Psoas muscle (tissue), 7 donors: ENCODE measurements at regions not wholly inside any gene's neighbourhood (a gene's known extent, or its start where the extent isn't known, plus 50 kb on each side); places are given as distances from the start of the nearest gene placed in this dataset.

ENCODE experiments used
- ATAC-seq, 4 donors: fragments of 200-7000 bp; cut with Tn5 transposase; one replicate each; pipeline ENCODE4 v1.9.1; 2020; ENCODE audit warnings: moderate library complexity in 3 of 4, mild to moderate bottlenecking in 2 of 4
- DNase-seq, 2 donors: peaks; one replicate each; pipeline ENCODE4 v3.0.0-alpha.2; 2020
- H3K27ac ChIP-seq: fragments of 200-600 bp; one replicate; pipeline ENCODE4 v1.8.0; 2022
- H3K27me3 ChIP-seq, 3 donors: fragments of 200-600 bp in 1 of 3; one replicate each; pipeline versions ENCODE4 v1.6.1 to v1.8.0; 2013 to 2022; ENCODE audit warnings: low read length in 2 of 3, mild to moderate bottlenecking in 2 of 3, moderate library complexity in 1 of 3; ENCODE audit not compliant: insufficient read depth in 3 of 3
- H3K36me3 ChIP-seq, 2 donors: fragments of 200-600 bp in 1 of 2; one replicate each; pipeline versions ENCODE4 v1.6.1 to v1.8.0; 2013 to 2022; ENCODE audit warnings: low read depth in 1 of 2, mild to moderate bottlenecking in 1 of 2, moderate library complexity in 1 of 2; ENCODE audit not compliant: insufficient read depth in 1 of 2
- H3K4me1 ChIP-seq: fragments of 200-600 bp; one replicate; pipeline ENCODE4 v1.8.0; 2022
- H3K4me3 ChIP-seq: fragments of 200-600 bp; one replicate; pipeline ENCODE4 v1.8.0; 2022; ENCODE audit warnings: mild to moderate bottlenecking
- H3K9me3 ChIP-seq: fragments of 200-600 bp; one replicate; pipeline ENCODE4 v1.8.0; 2022
- WGBS, 3 donors: extraction: QIAGEN DNeasy Blood & Tissue Kit; methylation state at CpG; one replicate each; pipeline versions ENCODE4 v1.1.6 to v1.1.7; 2013; 5-methylcytosine and 5-hydroxymethylcytosine counted together
- intact Hi-C, 2 donors: fragments of 100-400 bp; cut with DNase I; formaldehyde crosslinking; loops; one replicate each; pipeline versions ENCODE4 v1.11.0 to v1.14.2; 2022
- TF ChIP-seq, protein P1 (sequence below): fragments of 200-600 bp; IDR thresholded peaks from one replicate; pipeline ENCODE4 v1.8.0; 2022; ENCODE audit warnings: antibody characterized with exemption
- donor health status: healthy with polysubstance abuse.
- donor health status: DM: no; HTN: no; CAD: no; lungs with moderate emphysema.
- donor health status: Bipolar disorder and iron deficiency.
- donor health status: healthy.
- donor health status: DM: yes; HTN: yes; CAD: no.
- donor health status: DM: no; HTN: no; CAD: no.
- donor health status: DM: yes; HTN: yes; CAD: no.

DNA sequence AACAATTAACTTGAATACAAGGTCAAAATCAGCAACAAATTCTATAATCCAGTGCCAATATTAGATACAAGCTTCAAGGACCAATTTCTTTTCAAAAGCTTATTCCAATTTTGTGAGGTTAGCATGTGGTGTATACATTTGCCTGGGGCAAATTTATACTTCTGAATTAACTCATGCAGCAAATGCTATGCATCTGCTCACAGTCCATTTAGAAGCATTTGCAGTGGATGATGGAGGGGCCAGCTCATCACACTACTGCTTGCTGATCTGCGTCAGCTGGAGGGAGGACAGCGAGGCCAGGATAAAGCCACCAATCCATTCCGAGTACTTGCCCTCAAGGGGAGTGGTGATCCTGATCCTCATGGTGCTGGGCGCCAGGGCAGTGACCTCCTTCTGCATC lies 474.3 kb upstream of the KIF2A start:
- Histone ChIP-seq H3K36me3 (no peaks in the 10 kb centered on the region), H3K4me1 (no peaks in the 10 kb centered on the region), H3K9me3 (no peaks in the 10 kb centered on the region), H3K27ac (no peak overlapping the region), H3K27me3 (no peaks in the 10 kb centered on the region), H3K4me3 (no peak overlapping the region)
- DNase-seq (no peak), ATAC-seq (no peak)
- intact Hi-C loops = no loop called here
- TF ChIP-seq, protein P1, sequence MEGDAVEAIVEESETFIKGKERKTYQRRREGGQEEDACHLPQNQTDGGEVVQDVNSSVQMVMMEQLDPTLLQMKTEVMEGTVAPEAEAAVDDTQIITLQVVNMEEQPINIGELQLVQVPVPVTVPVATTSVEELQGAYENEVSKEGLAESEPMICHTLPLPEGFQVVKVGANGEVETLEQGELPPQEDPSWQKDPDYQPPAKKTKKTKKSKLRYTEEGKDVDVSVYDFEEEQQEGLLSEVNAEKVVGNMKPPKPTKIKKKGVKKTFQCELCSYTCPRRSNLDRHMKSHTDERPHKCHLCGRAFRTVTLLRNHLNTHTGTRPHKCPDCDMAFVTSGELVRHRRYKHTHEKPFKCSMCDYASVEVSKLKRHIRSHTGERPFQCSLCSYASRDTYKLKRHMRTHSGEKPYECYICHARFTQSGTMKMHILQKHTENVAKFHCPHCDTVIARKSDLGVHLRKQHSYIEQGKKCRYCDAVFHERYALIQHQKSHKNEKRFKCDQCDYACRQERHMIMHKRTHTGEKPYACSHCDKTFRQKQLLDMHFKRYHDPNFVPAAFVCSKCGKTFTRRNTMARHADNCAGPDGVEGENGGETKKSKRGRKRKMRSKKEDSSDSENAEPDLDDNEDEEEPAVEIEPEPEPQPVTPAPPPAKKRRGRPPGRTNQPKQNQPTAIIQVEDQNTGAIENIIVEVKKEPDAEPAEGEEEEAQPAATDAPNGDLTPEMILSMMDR = no peak
- WGBS, 3 donors = 91 to 96% (median 95%) methylated on average over 4 of the region's 4 CpGs

DNA sequence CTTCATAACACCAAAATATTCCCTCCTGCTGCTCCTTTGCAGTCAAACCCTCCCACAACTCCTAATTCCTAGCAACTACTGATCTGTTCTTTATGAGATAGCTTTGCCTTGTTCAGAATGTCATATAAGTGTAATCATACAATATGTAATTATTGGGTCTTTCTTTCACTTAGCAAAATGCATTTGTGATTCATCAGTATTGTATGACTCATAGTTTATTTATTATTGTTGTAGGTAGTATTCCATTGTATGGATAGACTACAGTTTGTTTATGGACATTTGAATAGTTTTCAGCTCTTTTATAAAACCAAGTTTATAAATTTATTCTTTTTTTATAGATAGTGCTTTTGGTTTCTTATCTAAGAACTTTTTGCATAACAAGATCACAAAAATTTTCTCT lies 468.2 kb upstream of the KIF2A start:
- ATAC-seq (no peak), DNase-seq (no peak)
- H3K36me3 ChIP-seq = no peaks in the 10 kb centered on the region
- TF ChIP-seq, protein P1 = no peak
- no peaks in the 10 kb centered on the region for H3K9me3 ChIP-seq
- H3K4me1 ChIP-seq = no peaks in the 10 kb centered on the region
- H3K27me3 ChIP-seq = peaks cover 0 to 4% (median 0%) of the 10 kb centered on the region in 3 donors
- no peak overlapping the region for H3K27ac ChIP-seq
- intact Hi-C loops = no loop called here
- H3K4me3 ChIP-seq = no peak overlapping the region

DNA sequence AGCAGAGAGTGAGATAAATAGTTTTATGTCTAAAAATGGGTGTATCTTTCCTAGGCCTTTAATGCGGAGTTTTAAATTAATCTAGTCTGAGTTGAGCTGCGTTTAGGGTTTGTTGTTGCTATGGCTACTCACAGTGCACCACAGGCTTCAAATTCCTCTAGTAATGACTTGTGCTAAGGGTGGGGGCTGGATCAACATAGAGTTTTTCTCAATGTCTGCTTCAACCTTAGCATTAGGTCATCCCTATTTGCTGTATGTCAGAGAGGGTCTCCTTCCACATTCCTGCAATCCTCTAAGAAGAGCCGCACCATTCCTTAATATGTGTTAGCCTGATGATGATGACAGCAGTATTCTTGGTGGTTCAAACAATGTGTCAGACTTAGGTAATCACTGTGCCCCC lies 465.6 kb upstream of the KIF2A start:
- 56 to 66% (median 64%) methylated on average over 3 of the region's 3 CpGs for WGBS, 3 donors
- Histone ChIP-seq H3K9me3 (no peaks in the 10 kb centered on the region), H3K4me3 (no peak overlapping the region), H3K27ac (no peak overlapping the region), H3K27me3 (peaks cover 0 to 4% (median 0%) of the 10 kb centered on the region in 3 donors), H3K36me3 (no peaks in the 10 kb centered on the region), H3K4me1 (no peaks in the 10 kb centered on the region)
- TF ChIP-seq, protein P1 = no peak
- DNase-seq = no peak
- intact Hi-C loops = no loop called here
- no peak for ATAC-seq

DNA sequence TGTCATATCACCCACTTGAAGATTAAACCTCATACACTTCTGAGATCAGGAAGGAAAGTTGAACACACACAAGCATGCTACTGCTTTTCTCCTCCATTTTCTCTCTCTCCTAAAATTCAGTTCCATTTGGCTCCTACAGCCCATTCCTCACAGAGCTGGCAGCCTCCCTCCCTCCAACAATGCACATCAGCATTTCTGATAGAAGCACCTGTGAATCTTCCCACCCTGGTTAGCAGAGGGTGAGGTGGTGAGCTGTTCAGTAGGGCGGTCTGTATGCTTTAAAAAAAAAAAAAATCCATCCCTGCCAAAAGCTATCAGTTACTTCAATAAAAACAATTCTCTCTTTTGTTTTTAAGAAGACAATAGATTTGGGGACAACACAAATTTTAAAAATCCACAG lies 463.2 kb upstream of the KIF2A start:
- no peaks in the 10 kb centered on the region for H3K36me3 ChIP-seq
- WGBS, 3 donors = 63 to 91% (median 81%) methylated on average over 1 of the region's 1 CpG
- H3K4me3 ChIP-seq = no peak overlapping the region
- TF ChIP-seq, protein P1 = no peak
- intact Hi-C loops = no loop called here
- no peaks in the 10 kb centered on the region for H3K9me3 ChIP-seq
- peaks cover 0 to 4% (median 0%) of the 10 kb centered on the region in 3 donors for H3K27me3 ChIP-seq
- H3K27ac ChIP-seq = no peak overlapping the region
- no peak for ATAC-seq
- no peak for DNase-seq
- H3K4me1 ChIP-seq = no peaks in the 10 kb centered on the region

DNA sequence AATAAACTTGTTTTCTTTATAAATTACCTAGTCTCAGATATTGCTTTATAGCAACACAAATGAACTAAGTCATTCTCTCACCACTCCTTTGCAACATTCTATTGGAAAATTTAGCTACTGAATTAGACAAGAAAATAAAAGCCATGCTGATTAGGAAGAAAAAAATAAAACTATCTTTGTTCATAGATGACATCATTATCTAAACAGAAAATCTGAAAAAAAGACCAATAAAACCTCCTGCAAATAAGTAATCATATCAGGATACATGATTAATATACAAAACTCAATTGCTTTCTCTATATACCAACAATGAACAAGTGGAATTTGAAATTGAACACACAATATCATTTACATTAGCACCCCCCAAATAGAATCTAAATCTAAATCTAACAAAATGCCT lies 455.3 kb upstream of the KIF2A start:
- Histone ChIP-seq H3K27me3 (no peaks in the 10 kb centered on the region), H3K4me3 (no peak overlapping the region), H3K4me1 (no peaks in the 10 kb centered on the region), H3K27ac (no peak overlapping the region), H3K36me3 (no peaks in the 10 kb centered on the region), H3K9me3 (no peaks in the 10 kb centered on the region)
- TF ChIP-seq, protein P1 = no peak
- DNase-seq (no peak), ATAC-seq (no peak)
- intact Hi-C loops = no loop called here
